Activated T-cell treated with anti-CD3 and anti-CD28 coated beads, Interleukin-2, amount 50 U/mL, for 4 hours (primary cell): ENCODE measurements at regions not wholly inside any gene's neighbourhood (a gene's known extent, or its start where the extent isn't known, plus 50 kb on each side); places are given as distances from the start of the nearest gene placed in this dataset.

Experiments
- ATAC-seq, 2 donors: fragments of 200-7000 bp; cut with Tn5 transposase; one replicate each; pipeline ENCODE4 v1.10.0; 2021
- DNase-seq: peaks from one replicate; pipeline ENCODE4 v3.0.0-alpha.2; 2020
- H3K27me3 Mint-ChIP-seq: one replicate; pipeline ENCODE4 v1.8.0; 2021; ENCODE audit warnings: low read depth, mixed read lengths
- H3K36me3 Mint-ChIP-seq: one replicate; pipeline ENCODE4 v1.8.0; 2022; ENCODE audit warnings: mixed read lengths; ENCODE audit not compliant: insufficient read depth
- H3K4me1 Mint-ChIP-seq: one replicate; pipeline ENCODE4 v1.8.0; 2021; ENCODE audit warnings: low read depth, mixed read lengths
- H3K4me3 Mint-ChIP-seq: one replicate; pipeline ENCODE4 v1.8.0; 2021; ENCODE audit warnings: mild to moderate bottlenecking, moderate library complexity, mixed read lengths
- H3K9me3 Mint-ChIP-seq: one replicate; pipeline ENCODE4 v1.8.0; 2021; ENCODE audit warnings: mixed read lengths

GRCh38 chr1:216926720-216927510 lies 203.7 kb upstream of the ESRRG start:
- H3K36me3 Mint-ChIP-seq = no peaks in the 10 kb centered on the region
- no peaks in the 10 kb centered on the region for H3K9me3 Mint-ChIP-seq
- H3K4me3 Mint-ChIP-seq = no peak overlapping the region
- DNase-seq (no peak), ATAC-seq (no peak)
- H3K4me1 Mint-ChIP-seq = no peaks in the 10 kb centered on the region
- no peaks in the 10 kb centered on the region for H3K27me3 Mint-ChIP-seq

GRCh38 chr1:216925962-216926625 lies 202.9 kb upstream of the ESRRG start:
- DNase-seq = no peak
- no peak for ATAC-seq
- Mint-ChIP-seq H3K36me3 (no peaks in the 10 kb centered on the region), H3K9me3 (no peaks in the 10 kb centered on the region), H3K27me3 (no peaks in the 10 kb centered on the region), H3K4me3 (no peak overlapping the region), H3K4me1 (no peaks in the 10 kb centered on the region)

GRCh38 chr1:216924732-216925131 lies 201.5 kb upstream of the ESRRG start:
- ATAC-seq (no peak), DNase-seq (no peak)
- H3K27me3 Mint-ChIP-seq = no peaks in the 10 kb centered on the region
- H3K36me3 Mint-ChIP-seq = no peaks in the 10 kb centered on the region
- H3K4me3 Mint-ChIP-seq = no peak overlapping the region
- H3K4me1 Mint-ChIP-seq = no peaks in the 10 kb centered on the region
- H3K9me3 Mint-ChIP-seq = no peaks in the 10 kb centered on the region

GRCh38 chr1:216923601-216924000 lies 200.4 kb upstream of the ESRRG start:
- Mint-ChIP-seq H3K27me3 (no peaks in the 10 kb centered on the region), H3K36me3 (no peaks in the 10 kb centered on the region), H3K4me1 (no peaks in the 10 kb centered on the region), H3K4me3 (no peak overlapping the region), H3K9me3 (no peaks in the 10 kb centered on the region)
- ATAC-seq (no peak), DNase-seq (no peak)

GRCh38 chr1:216922406-216922805 lies 199.2 kb upstream of the ESRRG start:
- no peaks in the 10 kb centered on the region for H3K9me3 Mint-ChIP-seq
- H3K4me3 Mint-ChIP-seq = no peak overlapping the region
- H3K36me3 Mint-ChIP-seq = no peaks in the 10 kb centered on the region
- DNase-seq (no peak), ATAC-seq (no peak)
- H3K27me3 Mint-ChIP-seq = no peaks in the 10 kb centered on the region
- H3K4me1 Mint-ChIP-seq = no peaks in the 10 kb centered on the region

GRCh38 chr1:216921866-216922265 lies 198.6 kb upstream of the ESRRG start:
- no peaks in the 10 kb centered on the region for H3K36me3 Mint-ChIP-seq
- H3K4me1 Mint-ChIP-seq = no peaks in the 10 kb centered on the region
- H3K9me3 Mint-ChIP-seq = no peaks in the 10 kb centered on the region
- H3K4me3 Mint-ChIP-seq = no peak overlapping the region
- no peaks in the 10 kb centered on the region for H3K27me3 Mint-ChIP-seq
- ATAC-seq (no peak), DNase-seq (no peak)

GRCh38 chr1:216919060-216919970 lies 196.1 kb upstream of the ESRRG start:
- Mint-ChIP-seq H3K4me3 (no peak overlapping the region), H3K36me3 (no peaks in the 10 kb centered on the region), H3K9me3 (peaks cover 5% of the 10 kb centered on the region), H3K27me3 (no peaks in the 10 kb centered on the region), H3K4me1 (no peaks in the 10 kb centered on the region)
- ATAC-seq (no peak), DNase-seq (no peak)

- Mint-ChIP-seq H3K27me3 (no peaks in the 10 kb centered on the region), H3K36me3 (no peaks in the 10 kb centered on the region), H3K9me3 (peaks cover 5% of the 10 kb centered on the region), H3K4me1 (no peaks in the 10 kb centered on the region), H3K4me3 (no peak overlapping the region)
- no peak for DNase-seq
- no peak for ATAC-seq
Observed at GRCh38 chr1:216916890-216917438, 193.7 kb upstream of the ESRRG start.

GRCh38 chr1:216914974-216915373 lies 191.7 kb upstream of the ESRRG start:
- H3K9me3 Mint-ChIP-seq = peaks cover 8% of the 10 kb centered on the region
- no peaks in the 10 kb centered on the region for H3K36me3 Mint-ChIP-seq
- DNase-seq (no peak), ATAC-seq (no peak)
- no peaks in the 10 kb centered on the region for H3K4me1 Mint-ChIP-seq
- H3K4me3 Mint-ChIP-seq = no peak overlapping the region
- no peaks in the 10 kb centered on the region for H3K27me3 Mint-ChIP-seq

GRCh38 chr1:216913976-216914375 lies 190.7 kb upstream of the ESRRG start:
- no peaks in the 10 kb centered on the region for H3K4me1 Mint-ChIP-seq
- peaks cover 8% of the 10 kb centered on the region for H3K9me3 Mint-ChIP-seq
- H3K36me3 Mint-ChIP-seq = no peaks in the 10 kb centered on the region
- DNase-seq (no peak), ATAC-seq (no peak)
- no peak overlapping the region for H3K4me3 Mint-ChIP-seq
- H3K27me3 Mint-ChIP-seq = no peaks in the 10 kb centered on the region

GRCh38 chr1:216910081-216910840 lies 187.0 kb upstream of the ESRRG start:
- DNase-seq (no peak), ATAC-seq (no peak)
- H3K27me3 Mint-ChIP-seq = no peaks in the 10 kb centered on the region
- no peaks in the 10 kb centered on the region for H3K36me3 Mint-ChIP-seq
- H3K9me3 Mint-ChIP-seq = peaks cover 3% of the 10 kb centered on the region
- no peak overlapping the region for H3K4me3 Mint-ChIP-seq
- no peaks in the 10 kb centered on the region for H3K4me1 Mint-ChIP-seq

- Mint-ChIP-seq H3K27me3 (no peaks in the 10 kb centered on the region), H3K9me3 (peaks cover 3% of the 10 kb centered on the region), H3K4me3 (no peak overlapping the region), H3K4me1 (no peaks in the 10 kb centered on the region), H3K36me3 (no peaks in the 10 kb centered on the region)
- DNase-seq = no peak
- ATAC-seq = no peak
Observed at GRCh38 chr1:216908126-216908525, 184.9 kb upstream of the ESRRG start.

- DNase-seq = no peak
- Mint-ChIP-seq H3K36me3 (no peaks in the 10 kb centered on the region), H3K27me3 (no peaks in the 10 kb centered on the region), H3K4me1 (no peaks in the 10 kb centered on the region), H3K4me3 (no peak overlapping the region), H3K9me3 (peaks cover 3% of the 10 kb centered on the region)
- no peak for ATAC-seq
Observed at GRCh38 chr1:216907100-216907499, 183.9 kb upstream of the ESRRG start.

- no peaks in the 10 kb centered on the region for H3K4me1 Mint-ChIP-seq
- H3K27me3 Mint-ChIP-seq = no peaks in the 10 kb centered on the region
- ATAC-seq (no peak), DNase-seq (no peak)
- H3K4me3 Mint-ChIP-seq = no peak overlapping the region
- H3K9me3 Mint-ChIP-seq = no peaks in the 10 kb centered on the region
- H3K36me3 Mint-ChIP-seq = no peaks in the 10 kb centered on the region
Observed at GRCh38 chr1:216905781-216906180, 182.6 kb upstream of the ESRRG start.
